ENCODE measurements at regions not wholly inside any gene's neighbourhood (a gene's known extent, or its start where the extent isn't known, plus 50 kb on each side); places are given as distances from the start of the nearest gene placed in this dataset.

DNA sequence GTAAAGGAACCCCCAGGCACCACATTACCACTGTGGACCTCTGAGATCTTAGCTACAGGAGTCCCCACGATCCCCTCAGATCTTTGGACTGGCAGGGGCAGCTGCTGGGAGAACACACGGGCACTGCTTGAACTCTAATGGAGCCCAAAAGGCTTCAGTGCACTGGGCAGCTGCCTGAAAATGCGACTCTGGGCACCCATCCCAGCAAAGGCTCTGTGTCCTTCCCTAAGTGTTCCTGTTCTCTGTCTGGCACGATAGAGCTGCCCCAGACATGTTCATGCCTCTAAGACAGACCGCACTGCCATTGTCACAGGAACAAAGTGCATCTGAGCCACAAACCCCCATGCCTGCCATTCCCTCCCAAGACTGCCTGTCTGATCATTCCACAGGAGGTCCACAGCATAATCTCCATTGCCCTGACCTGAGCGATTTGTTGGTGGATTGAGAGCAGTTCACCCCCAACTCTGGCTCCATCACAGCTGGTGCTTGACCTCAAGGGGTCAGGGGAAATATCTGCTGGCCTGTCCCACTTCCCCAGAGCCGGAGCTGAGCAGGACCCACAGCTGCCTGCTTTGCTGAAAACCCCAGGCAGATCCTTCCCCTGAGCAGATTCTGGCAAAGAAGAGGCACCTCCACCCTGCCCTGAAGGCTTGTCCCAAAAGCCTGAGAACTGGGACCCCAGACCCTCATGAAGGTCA lies 436.0 kb upstream of the INTU start:
- ATAC-seq, result no peak
- TF ChIP-seq ZFP3 (CRISPR knock-in tag; IDR thresholded peaks at IDR 0.05) (no peak), SNAI2 (CRISPR knock-in tag; IDR thresholded peaks at IDR 0.05) (no peak), TOX (CRISPR knock-in tag; IDR thresholded peaks at IDR 0.05; ENCODE audit: borderline replicate concordance) (no peak), TCF4 (CRISPR knock-in tag; IDR thresholded peaks at IDR 0.05; ENCODE audit: borderline replicate concordance) (no peak), CSDC2 (CRISPR knock-in tag; IDR thresholded peaks at IDR 0.05) (no peak), ZFP30 (CRISPR knock-in tag; IDR thresholded peaks at IDR 0.05) (no peak)

DNA sequence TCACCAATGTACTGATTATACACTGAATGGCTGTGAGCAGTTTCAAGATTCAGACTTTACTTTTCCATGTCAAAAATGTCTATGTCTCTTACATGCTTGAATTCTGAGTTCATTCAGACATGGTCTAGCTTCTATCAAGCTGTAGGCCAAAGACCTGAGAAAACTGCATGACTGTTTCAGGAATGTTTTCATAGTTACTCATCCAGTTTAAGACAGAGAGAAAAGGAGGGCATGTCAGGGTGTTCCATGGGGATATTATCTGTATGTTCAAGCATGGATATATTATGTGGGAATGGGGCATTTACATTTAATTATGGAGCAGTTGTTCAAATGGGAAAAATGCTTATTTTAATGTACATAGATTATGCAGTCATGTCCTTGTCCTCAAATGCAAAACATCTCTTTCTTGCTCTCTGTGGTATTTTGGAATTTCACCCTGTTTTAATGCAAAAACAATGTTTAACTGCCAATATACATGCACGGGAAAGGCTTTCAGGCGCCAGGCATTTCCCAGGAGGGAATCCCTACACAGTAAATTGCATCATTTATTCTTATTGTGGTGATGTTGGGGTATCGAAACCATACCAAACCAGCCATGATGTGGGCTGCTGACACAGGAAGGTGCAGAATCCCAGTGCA lies 429.1 kb upstream of the INTU start:
- TF ChIP-seq ZFP3 (CRISPR knock-in tag; IDR thresholded peaks at IDR 0.05) (no peak), CREB5 (CRISPR knock-in tag; IDR thresholded peaks at IDR 0.05; ENCODE audit: low read depth) (no peak), PPARA (CRISPR knock-in tag; IDR thresholded peaks at IDR 0.05; ENCODE audit: borderline replicate concordance) (no peak), RARB (CRISPR knock-in tag; IDR thresholded peaks at IDR 0.05) (no peak), TOX (CRISPR knock-in tag; IDR thresholded peaks at IDR 0.05; ENCODE audit: borderline replicate concordance) (no peak), OSR1 (CRISPR knock-in tag; IDR thresholded peaks at IDR 0.05) (no peak), GLIS3 (CRISPR knock-in tag; IDR thresholded peaks at IDR 0.05) (no peak), ESRRG (CRISPR knock-in tag; IDR thresholded peaks at IDR 0.05) (no peak)
- ATAC-seq, result peak; percentile 82

DNA sequence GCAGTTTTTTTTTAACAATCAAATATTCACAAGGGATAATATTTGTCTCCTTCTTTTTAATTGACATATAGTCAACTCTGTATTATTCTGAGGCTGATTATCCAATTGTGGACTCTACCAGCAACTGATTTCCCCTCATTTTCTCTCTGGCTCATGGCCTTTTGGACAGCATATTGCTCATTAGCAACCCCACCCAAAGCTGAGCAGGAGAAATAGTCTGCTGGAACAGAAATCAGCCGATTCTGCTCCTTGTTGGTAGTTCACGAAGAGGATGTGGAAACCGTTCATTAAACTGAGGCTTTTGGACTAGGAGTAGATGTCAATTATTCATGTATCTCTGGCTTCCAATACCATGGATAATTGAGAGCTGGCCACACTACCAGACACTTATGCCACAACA lies 428.4 kb upstream of the INTU start:
- ATAC-seq, result no peak
- TF ChIP-seq TCF4 (CRISPR knock-in tag; IDR thresholded peaks at IDR 0.05; ENCODE audit: borderline replicate concordance), result no peak
- TF ChIP-seq BACH2 (CRISPR knock-in tag; IDR thresholded peaks at IDR 0.05; ENCODE audit: borderline replicate concordance), result no peak
- no peak for TF ChIP-seq TSHZ2 (CRISPR knock-in tag; IDR thresholded peaks at IDR 0.05)
- TF ChIP-seq, protein P1, sequence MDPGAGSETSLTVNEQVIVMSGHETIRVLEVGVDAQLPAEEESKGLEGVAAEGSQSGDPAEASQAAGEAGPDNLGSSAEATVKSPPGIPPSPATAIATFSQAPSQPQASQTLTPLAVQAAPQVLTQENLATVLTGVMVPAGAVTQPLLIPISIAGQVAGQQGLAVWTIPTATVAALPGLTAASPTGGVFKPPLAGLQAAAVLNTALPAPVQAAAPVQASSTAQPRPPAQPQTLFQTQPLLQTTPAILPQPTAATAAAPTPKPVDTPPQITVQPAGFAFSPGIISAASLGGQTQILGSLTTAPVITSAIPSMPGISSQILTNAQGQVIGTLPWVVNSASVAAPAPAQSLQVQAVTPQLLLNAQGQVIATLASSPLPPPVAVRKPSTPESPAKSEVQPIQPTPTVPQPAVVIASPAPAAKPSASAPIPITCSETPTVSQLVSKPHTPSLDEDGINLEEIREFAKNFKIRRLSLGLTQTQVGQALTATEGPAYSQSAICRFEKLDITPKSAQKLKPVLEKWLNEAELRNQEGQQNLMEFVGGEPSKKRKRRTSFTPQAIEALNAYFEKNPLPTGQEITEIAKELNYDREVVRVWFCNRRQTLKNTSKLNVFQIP (CRISPR knock-in tag; IDR thresholded peaks at IDR 0.05; ENCODE audit: borderline replicate concordance, low read depth), result no peak
- TF ChIP-seq ZC3H10 (CRISPR knock-in tag; IDR thresholded peaks at IDR 0.05), result no peak

DNA sequence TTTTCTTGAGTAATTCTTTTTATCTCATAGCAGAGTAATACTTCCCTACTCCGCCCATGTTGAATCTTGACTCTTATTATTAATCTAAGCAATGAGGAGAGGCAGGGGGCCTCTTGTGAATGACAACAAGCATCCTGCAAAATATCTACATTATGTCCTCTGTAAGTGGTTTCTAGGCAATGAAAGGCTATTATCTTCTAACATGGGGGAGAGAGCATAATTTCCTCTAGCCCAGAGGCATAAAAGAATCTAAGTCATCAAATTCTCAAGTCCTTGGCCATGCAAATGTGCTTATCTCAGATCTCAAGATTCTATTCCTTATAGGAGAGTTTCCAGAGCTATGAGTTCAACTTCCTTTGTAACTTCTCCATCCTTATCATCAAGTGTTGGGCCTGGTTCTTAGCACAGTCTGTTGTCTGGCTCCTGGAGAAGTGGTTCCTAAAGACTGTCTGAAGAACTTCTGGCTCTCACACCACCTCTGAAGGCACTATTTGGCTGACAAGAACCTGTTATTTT lies 423.1 kb upstream of the INTU start:
- TF ChIP-seq BACH2 (CRISPR knock-in tag; IDR thresholded peaks at IDR 0.05; ENCODE audit: borderline replicate concordance) (no peak), ZFP3 (CRISPR knock-in tag; IDR thresholded peaks at IDR 0.05) (no peak), TCF4 (CRISPR knock-in tag; IDR thresholded peaks at IDR 0.05; ENCODE audit: borderline replicate concordance) (no peak), ZNF565 (CRISPR knock-in tag; conservative IDR thresholded peaks at IDR 0.05; ENCODE audit: low read depth) (no peak), TOX (CRISPR knock-in tag; IDR thresholded peaks at IDR 0.05; ENCODE audit: borderline replicate concordance) (no peak), OSR1 (CRISPR knock-in tag; IDR thresholded peaks at IDR 0.05) (no peak), ZNF8 (CRISPR knock-in tag; IDR thresholded peaks at IDR 0.05) (no peak), PPARA (CRISPR knock-in tag; IDR thresholded peaks at IDR 0.05; ENCODE audit: borderline replicate concordance) (no peak), ESRRG (CRISPR knock-in tag; IDR thresholded peaks at IDR 0.05) (no peak), RARB (CRISPR knock-in tag; IDR thresholded peaks at IDR 0.05) (no peak)
- TF ChIP-seq, protein P1 (CRISPR knock-in tag; IDR thresholded peaks at IDR 0.05; ENCODE audit: borderline replicate concordance, low read depth), result no peak
- TF ChIP-seq, protein P2, sequence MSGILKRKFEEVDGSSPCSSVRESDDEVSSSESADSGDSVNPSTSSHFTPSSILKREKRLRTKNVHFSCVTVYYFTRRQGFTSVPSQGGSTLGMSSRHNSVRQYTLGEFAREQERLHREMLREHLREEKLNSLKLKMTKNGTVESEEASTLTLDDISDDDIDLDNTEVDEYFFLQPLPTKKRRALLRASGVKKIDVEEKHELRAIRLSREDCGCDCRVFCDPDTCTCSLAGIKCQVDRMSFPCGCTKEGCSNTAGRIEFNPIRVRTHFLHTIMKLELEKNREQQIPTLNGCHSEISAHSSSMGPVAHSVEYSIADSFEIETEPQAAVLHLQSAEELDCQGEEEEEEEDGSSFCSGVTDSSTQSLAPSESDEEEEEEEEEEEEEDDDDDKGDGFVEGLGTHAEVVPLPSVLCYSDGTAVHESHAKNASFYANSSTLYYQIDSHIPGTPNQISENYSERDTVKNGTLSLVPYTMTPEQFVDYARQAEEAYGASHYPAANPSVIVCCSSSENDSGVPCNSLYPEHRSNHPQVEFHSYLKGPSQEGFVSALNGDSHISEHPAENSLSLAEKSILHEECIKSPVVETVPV (CRISPR knock-in tag; IDR thresholded peaks at IDR 0.05), result no peak
- TF ChIP-seq, protein P3, sequence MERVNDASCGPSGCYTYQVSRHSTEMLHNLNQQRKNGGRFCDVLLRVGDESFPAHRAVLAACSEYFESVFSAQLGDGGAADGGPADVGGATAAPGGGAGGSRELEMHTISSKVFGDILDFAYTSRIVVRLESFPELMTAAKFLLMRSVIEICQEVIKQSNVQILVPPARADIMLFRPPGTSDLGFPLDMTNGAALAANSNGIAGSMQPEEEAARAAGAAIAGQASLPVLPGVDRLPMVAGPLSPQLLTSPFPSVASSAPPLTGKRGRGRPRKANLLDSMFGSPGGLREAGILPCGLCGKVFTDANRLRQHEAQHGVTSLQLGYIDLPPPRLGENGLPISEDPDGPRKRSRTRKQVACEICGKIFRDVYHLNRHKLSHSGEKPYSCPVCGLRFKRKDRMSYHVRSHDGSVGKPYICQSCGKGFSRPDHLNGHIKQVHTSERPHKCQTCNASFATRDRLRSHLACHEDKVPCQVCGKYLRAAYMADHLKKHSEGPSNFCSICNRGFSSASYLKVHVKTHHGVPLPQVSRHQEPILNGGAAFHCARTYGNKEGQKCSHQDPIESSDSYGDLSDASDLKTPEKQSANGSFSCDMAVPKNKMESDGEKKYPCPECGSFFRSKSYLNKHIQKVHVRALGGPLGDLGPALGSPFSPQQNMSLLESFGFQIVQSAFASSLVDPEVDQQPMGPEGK (CRISPR knock-in tag; IDR thresholded peaks at IDR 0.05; ENCODE audit: borderline replicate concordance), result no peak
- ATAC-seq, result no peak
